ENCODE measurements at regions not wholly inside any gene's neighbourhood (a gene's known extent, or its start where the extent isn't known, plus 50 kb on each side); places are given as distances from the start of the nearest gene placed in this dataset.

GRCh38 chr10:63753808-63754207, 232.6 kb downstream of the REEP3 start:
- Histone ChIP-seq H3K9me3 (no peaks in the 10 kb centered on the region), H3K27ac (no peak overlapping the region), H3K4me1 (replicated peaks) (no peaks in the 10 kb centered on the region), H3K36me3 (no peaks in the 10 kb centered on the region), H3K27me3 (replicated peaks; ENCODE audit: insufficient read depth) (no peaks in the 10 kb centered on the region), H3K4me3 (no peak overlapping the region)
- DNase-seq (ENCODE audit: low spot score): no peak
- WGBS: 76% methylated on average over 2 of the region's 2 CpGs
- intact Hi-C loops (cut with DNase I): no loop called here
- TF ChIP-seq CTCF (IDR thresholded peaks at IDR 0.05) (no peak), POLR2AphosphoS5 (IDR thresholded peaks at IDR 0.05) (no peak), POLR2A (IDR thresholded peaks at IDR 0.05) (no peak)

- Histone ChIP-seq H3K27ac (no peak overlapping the region), H3K9me3 (no peaks in the 10 kb centered on the region), H3K4me1 (replicated peaks) (no peaks in the 10 kb centered on the region), H3K27me3 (replicated peaks; ENCODE audit: insufficient read depth) (no peaks in the 10 kb centered on the region), H3K36me3 (no peaks in the 10 kb centered on the region), H3K4me3 (no peak overlapping the region)
- no peak for DNase-seq (ENCODE audit: low spot score)
- intact Hi-C loops (cut with DNase I): no loop called here
- WGBS: 100% methylated on average over 2 of the region's 2 CpGs
- TF ChIP-seq POLR2AphosphoS5 (IDR thresholded peaks at IDR 0.05) (no peak), CTCF (IDR thresholded peaks at IDR 0.05) (no peak)
These were observed 234.2 kb downstream of the REEP3 start for GRCh38 chr10:63755441-63755840.

- Histone ChIP-seq H3K27me3 (replicated peaks; ENCODE audit: insufficient read depth) (no peaks in the 10 kb centered on the region), H3K9me3 (no peaks in the 10 kb centered on the region), H3K4me3 (no peak overlapping the region), H3K36me3 (no peaks in the 10 kb centered on the region), H3K4me1 (replicated peaks) (no peaks in the 10 kb centered on the region), H3K27ac (no peak overlapping the region)
- 79% methylated on average over 2 of the region's 2 CpGs for WGBS
- no peak for DNase-seq (ENCODE audit: low spot score)
- intact Hi-C loops (cut with DNase I): no loop called here
- no peak for TF ChIP-seq POLR2AphosphoS5 (IDR thresholded peaks at IDR 0.05)
- TF ChIP-seq POLR2A (IDR thresholded peaks at IDR 0.05): no peak
- TF ChIP-seq CTCF (IDR thresholded peaks at IDR 0.05): no peak
These were observed 235.9 kb downstream of the REEP3 start for GRCh38 chr10:63757067-63757466.

- Histone ChIP-seq H3K4me1 (replicated peaks) (no peaks in the 10 kb centered on the region), H3K27me3 (replicated peaks; ENCODE audit: insufficient read depth) (no peaks in the 10 kb centered on the region), H3K9me3 (no peaks in the 10 kb centered on the region), H3K36me3 (no peaks in the 10 kb centered on the region), H3K4me3 (no peak overlapping the region), H3K27ac (no peak overlapping the region)
- intact Hi-C loops (cut with DNase I): no loop called here
- no peak for TF ChIP-seq POLR2A (IDR thresholded peaks at IDR 0.05)
- TF ChIP-seq POLR2AphosphoS5 (IDR thresholded peaks at IDR 0.05): no peak
- no peak for TF ChIP-seq CTCF (IDR thresholded peaks at IDR 0.05)
- no peak for DNase-seq (ENCODE audit: low spot score)
- WGBS: 67% methylated on average over 1 of the region's 1 CpG
These were observed 236.9 kb downstream of the REEP3 start for GRCh38 chr10:63758080-63758479.

- H3K36me3 ChIP-seq: no peaks in the 10 kb centered on the region
- no peak overlapping the region for H3K27ac ChIP-seq
- TF ChIP-seq POLR2AphosphoS5 (IDR thresholded peaks at IDR 0.05): no peak
- TF ChIP-seq POLR2A (IDR thresholded peaks at IDR 0.05): no peak
- no peaks in the 10 kb centered on the region for H3K4me1 ChIP-seq (replicated peaks)
- no peaks in the 10 kb centered on the region for H3K9me3 ChIP-seq
- WGBS: 91% methylated on average over 7 of the region's 7 CpGs
- intact Hi-C loops (cut with DNase I): no loop called here
- DNase-seq (ENCODE audit: low spot score): no peak
- no peak overlapping the region for H3K4me3 ChIP-seq
- H3K27me3 ChIP-seq (replicated peaks; ENCODE audit: insufficient read depth): no peaks in the 10 kb centered on the region
These were observed 238.1 kb downstream of the REEP3 start for GRCh38 chr10:63759335-63759734.
